NB4 (cell line): ENCODE measurements at regions not wholly inside any gene's neighbourhood (a gene's known extent, or its start where the extent isn't known, plus 50 kb on each side); places are given as distances from the start of the nearest gene placed in this dataset.

Source experiments
- DNase-seq: peaks from one replicate; pipeline ENCODE4 v3.0.0; 2010; ENCODE audit warnings: low read depth
- H3K4me3 ChIP-seq: one replicate; pipeline ENCODE4 v1.5.1; 2011; ENCODE audit warnings: mild to moderate bottlenecking, low read depth, low read length, moderate library complexity
- MYC ChIP-seq: IDR thresholded peaks from 2 replicates; pipeline ENCODE4 v1.6.1; 2011; ENCODE audit warnings: low read depth, low read length
- POLR2A ChIP-seq: IDR thresholded peaks from 2 replicates; pipeline ENCODE4 v1.6.1; 2011; ENCODE audit warnings: mild to moderate bottlenecking; ENCODE audit not compliant: insufficient read length; ENCODE audit errors: extremely low read depth
- TF ChIP-seq, protein P1 (sequence below): IDR thresholded peaks from 2 replicates; pipeline ENCODE4 v1.6.1; 2011; ENCODE audit warnings: low read depth, low read length
- TF ChIP-seq, protein P2 (sequence below): IDR thresholded peaks from one replicate; pipeline ENCODE4 v1.5.1; 2012; ENCODE audit warnings: low read depth, low read length

DNA sequence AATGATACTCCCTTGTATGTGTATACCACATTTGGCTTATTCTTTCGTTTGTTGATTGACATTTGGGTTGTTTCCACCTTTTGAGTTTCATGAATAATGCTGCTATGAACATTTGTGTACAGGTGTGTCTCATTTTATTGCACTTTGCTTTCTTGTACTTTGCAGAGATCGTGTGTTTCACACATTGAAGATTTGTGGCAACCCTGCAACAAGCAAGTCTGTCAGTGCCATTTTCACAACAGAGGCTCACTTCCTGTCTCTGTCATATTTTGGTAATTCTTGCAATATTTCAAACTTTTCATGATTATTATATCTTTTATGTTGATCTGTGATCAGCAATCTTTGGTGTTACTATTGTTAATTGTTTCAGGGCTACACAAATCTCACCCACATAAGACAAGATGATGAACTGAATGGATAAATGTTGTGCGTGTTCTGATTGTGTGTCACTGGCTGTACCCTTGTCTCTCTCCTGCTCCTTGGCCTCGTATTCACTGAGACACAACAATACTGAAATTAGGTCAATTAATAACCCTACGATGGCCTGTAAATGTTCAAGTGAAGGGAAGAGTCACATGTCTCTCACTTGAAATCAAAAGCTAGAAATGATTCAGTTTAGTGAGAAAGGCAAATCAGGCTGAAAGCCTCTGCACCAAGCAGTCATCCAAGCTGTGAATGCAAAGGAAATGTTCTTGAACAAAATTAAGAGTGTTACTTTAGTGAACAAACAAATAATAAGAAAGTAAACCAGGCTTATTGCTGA is 133.6 kb upstream of the JCAD start:
- TF ChIP-seq MYC (no peak), POLR2A (no peak)
- TF ChIP-seq, protein P1, sequence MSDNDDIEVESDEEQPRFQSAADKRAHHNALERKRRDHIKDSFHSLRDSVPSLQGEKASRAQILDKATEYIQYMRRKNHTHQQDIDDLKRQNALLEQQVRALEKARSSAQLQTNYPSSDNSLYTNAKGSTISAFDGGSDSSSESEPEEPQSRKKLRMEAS, result no peak
- TF ChIP-seq, protein P2, sequence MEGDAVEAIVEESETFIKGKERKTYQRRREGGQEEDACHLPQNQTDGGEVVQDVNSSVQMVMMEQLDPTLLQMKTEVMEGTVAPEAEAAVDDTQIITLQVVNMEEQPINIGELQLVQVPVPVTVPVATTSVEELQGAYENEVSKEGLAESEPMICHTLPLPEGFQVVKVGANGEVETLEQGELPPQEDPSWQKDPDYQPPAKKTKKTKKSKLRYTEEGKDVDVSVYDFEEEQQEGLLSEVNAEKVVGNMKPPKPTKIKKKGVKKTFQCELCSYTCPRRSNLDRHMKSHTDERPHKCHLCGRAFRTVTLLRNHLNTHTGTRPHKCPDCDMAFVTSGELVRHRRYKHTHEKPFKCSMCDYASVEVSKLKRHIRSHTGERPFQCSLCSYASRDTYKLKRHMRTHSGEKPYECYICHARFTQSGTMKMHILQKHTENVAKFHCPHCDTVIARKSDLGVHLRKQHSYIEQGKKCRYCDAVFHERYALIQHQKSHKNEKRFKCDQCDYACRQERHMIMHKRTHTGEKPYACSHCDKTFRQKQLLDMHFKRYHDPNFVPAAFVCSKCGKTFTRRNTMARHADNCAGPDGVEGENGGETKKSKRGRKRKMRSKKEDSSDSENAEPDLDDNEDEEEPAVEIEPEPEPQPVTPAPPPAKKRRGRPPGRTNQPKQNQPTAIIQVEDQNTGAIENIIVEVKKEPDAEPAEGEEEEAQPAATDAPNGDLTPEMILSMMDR, result no peak
- no peak for DNase-seq
- H3K4me3 ChIP-seq, result no peak overlapping the region

DNA sequence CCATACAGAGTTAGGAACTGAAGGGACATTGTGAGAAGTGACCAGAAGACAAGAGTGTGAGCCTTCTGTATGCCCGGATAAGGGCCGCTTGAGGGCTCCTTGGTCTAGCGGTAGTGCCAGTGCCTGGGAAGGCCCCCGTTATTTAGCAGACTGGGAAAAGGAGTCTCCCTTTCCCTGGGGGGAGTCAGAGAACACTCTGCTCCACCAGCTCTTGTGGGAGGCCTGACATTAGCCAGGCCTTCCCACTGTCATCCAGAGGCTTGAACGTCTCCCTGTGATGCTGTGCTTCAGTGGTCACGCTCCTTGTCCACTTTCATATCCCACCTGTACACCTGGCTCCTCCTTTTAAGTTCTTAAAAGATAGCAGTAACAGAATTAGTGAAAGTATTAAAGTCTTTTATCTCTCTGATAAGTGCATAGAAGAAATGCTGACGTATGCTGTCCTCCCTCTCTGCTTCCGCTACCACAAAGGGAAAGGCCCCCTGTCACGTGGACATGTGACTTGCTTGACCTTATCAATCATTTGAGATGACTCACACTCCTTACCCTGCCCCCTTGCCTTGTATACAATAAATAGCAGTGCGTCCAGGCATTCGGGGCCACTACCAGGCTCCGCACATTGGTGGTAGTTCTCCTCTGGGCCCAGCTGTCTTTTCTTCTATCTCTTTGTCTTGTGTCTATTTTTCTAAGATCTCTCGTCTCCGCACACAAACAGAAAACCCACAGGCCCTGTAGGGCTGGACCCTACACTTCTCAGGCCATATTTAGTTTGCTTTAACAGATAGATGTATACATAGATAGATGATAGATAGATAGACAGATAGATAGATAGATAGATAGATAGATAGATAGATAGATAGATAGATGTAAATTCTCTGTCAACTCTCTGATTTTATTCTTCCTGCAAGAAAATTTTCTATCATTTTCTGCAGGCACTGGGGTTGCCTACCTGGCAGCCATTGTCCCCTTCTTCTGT is 131.5 kb upstream of the JCAD start:
- TF ChIP-seq, protein P1, result no peak
- no peak overlapping the region for H3K4me3 ChIP-seq
- no peak for DNase-seq

DNA sequence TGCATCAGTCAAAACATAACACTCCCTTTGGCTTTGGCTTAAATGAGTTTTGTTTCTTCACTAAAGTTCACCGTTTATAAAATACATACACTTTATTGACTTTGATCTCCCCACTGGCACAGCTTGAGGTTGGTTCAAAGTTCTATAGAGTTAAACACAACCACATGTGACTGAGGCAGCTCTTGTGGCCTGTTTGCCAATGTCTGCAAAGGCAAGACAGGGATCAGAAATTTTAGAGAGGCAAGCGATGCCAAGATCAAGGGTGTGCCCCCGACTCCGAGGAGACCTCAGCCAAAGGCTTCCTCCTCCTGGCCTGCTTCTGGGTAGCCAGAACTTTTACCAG is 129.8 kb upstream of the JCAD start:
- DNase-seq, result no peak
- no peak overlapping the region for H3K4me3 ChIP-seq
- TF ChIP-seq, protein P2, result no peak
- no peak for TF ChIP-seq POLR2A
- TF ChIP-seq MYC, result no peak
- TF ChIP-seq, protein P1, result no peak

DNA sequence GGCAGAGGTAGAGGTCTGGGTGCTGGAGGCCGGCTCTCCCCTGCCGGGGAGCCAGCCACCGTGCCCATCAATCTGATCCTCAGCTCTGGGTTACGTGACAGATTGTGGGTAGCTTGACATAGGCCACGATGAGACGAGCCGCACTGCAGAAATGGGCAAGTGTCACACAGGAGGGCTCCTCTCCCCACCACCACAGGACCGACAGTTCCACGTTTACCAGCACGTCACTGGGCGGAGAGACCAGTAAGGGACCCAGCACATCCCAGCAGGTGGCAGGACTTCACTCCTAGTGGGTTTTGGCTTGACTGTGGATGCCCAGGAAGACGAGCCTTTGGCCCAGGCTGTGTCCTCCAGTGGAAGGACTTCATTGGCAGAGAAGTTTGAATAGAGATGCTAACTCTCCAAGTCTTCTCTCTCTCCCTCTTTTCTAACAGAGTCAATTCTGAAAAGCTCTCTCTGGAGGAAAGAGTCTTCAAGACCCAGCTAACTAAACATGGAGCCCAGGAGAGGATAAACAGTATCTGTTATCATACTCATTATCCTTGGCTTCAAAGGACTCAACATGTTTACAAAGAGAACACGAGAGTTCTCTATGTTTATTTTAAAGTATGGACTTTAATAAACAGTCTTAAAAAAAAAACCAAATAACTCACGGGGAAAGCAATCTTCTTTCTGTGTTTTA is 129.3 kb upstream of the JCAD start:
- no peak overlapping the region for H3K4me3 ChIP-seq
- DNase-seq, result no peak
- TF ChIP-seq, protein P2, result no peak

DNA sequence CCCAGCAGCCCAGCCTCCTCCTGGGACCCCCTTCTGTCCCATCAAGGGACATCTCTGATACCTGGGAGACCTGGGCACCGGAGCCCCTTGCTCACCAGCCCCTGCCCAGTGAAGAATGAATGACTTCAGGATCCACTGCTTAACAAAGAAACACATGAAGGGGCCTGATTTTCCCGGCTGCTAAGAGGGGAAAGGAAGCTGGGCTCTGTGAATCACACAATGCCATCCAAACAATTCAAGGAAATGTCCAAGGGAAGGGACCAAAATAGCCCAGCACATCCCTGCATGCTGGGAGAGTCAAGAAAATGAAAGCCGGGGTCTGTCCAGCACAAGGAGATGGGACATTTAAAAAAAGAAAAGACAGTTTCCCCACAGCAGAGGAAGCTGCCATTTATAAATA is 128.7 kb upstream of the JCAD start:
- no peak overlapping the region for H3K4me3 ChIP-seq
- TF ChIP-seq POLR2A (no peak), MYC (no peak)
- TF ChIP-seq, protein P2, result no peak
- TF ChIP-seq, protein P1, result no peak
- DNase-seq, result no peak

DNA sequence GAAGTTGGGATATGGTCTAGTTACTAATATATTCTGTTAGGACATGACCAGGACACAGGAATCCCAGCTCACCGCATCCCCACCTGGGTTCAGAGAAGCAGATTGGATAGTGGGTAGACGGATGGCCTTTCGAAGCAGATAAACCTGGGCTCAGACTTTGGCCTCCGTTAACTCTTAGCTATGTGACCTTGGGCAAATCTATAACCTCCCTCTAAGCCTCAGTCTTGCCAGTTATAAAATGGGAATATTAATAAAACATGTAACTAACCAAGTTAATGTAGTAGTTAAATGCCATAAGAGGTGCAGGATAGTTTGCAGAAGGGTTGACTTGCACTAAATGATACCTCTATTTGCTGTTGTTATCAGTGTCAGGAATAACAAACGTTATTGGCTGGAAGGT is 127.6 kb upstream of the JCAD start:
- no peak for DNase-seq
- TF ChIP-seq, protein P1, result no peak
- TF ChIP-seq MYC (no peak), POLR2A (no peak)
- TF ChIP-seq, protein P2, result no peak
- H3K4me3 ChIP-seq, result no peak overlapping the region
